ENCODE measurements at regions not wholly inside any gene's neighbourhood (a gene's known extent, or its start where the extent isn't known, plus 50 kb on each side); places are given as distances from the start of the nearest gene placed in this dataset.

DNA sequence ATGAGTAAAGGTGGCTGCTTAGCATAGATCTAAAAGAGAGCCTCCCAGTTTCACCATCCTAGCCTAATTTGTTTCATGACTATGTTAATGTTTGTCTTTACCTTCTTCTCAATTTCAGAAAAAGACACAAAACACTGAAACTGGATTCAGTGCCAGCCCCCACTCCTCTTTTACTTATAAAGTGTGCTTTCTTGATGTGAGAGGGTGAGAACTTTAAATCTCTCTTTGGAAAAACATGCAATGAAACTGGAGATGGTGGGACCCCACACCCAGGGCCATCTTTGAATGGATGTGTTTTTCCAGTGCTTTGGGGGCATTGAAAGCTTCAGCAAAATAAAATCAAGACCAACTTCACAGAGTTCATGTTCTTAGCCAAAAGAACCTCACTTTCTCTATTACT, 185.9 kb downstream of the CYRIA start (continued):
- TF ChIP-seq CHD7 (IDR thresholded peaks at IDR 0.05; ENCODE audit: insufficient replicate concordance, low read length) (no peak), EP300 (IDR thresholded peaks at IDR 0.05; ENCODE audit: borderline replicate concordance in 1 of 2, low read depth in 2 of 2, low read length in 2 of 2) (no peak), PHF8 (conservative IDR thresholded peaks at IDR 0.05; ENCODE audit: low read depth, low read length) (no peak), FOSL1 (IDR thresholded peaks at IDR 0.05; ENCODE audit: insufficient read depth, low read depth, low read length) (no peak), TCF12 (IDR thresholded peaks at IDR 0.05; ENCODE audit: low read depth, low read length) (no peak), TAF7 (optimal IDR thresholded peaks at IDR 0.05; ENCODE audit: borderline replicate concordance, low read depth, low read length) (no peak), TBP (IDR thresholded peaks at IDR 0.05; ENCODE audit: low read depth, low read length) (no peak)

Measured in H1 (cell line).